Mucosa of rectum (tissue), 2 donors: ENCODE measurements at regions not wholly inside any gene's neighbourhood (a gene's known extent, or its start where the extent isn't known, plus 50 kb on each side); places are given as distances from the start of the nearest gene placed in this dataset.

Experiments
- H3K27ac ChIP-seq, 2 donors: one replicate each; pipeline ENCODE4 v1.7.0; 2013; ENCODE audit warnings: inconsistent platforms in 2 of 2, low read depth in 2 of 2, low read length in 2 of 2
- H3K27me3 ChIP-seq, 2 donors: one replicate each; pipeline ENCODE4 v1.7.0; 2013; ENCODE audit warnings: low read length in 2 of 2; ENCODE audit not compliant: control insufficient read depth in 2 of 2, insufficient read depth in 2 of 2
- H3K36me3 ChIP-seq, 2 donors: one replicate each; pipeline ENCODE4 v1.7.0; 2013; ENCODE audit warnings: low read length in 2 of 2; ENCODE audit not compliant: control insufficient read depth in 2 of 2, insufficient read depth in 2 of 2
- H3K4me1 ChIP-seq, 2 donors: one replicate each; pipeline ENCODE4 v1.7.0; 2013; ENCODE audit warnings: low read length in 2 of 2, mild to moderate bottlenecking in 1 of 2; ENCODE audit not compliant: control insufficient read depth in 2 of 2, insufficient read depth in 2 of 2
- H3K4me3 ChIP-seq, 2 donors: one replicate each; pipeline ENCODE4 v1.7.0; 2013; ENCODE audit warnings: low read length in 2 of 2
- H3K9ac ChIP-seq, 2 donors: one replicate each; pipeline ENCODE4 v1.7.0; 2013; ENCODE audit warnings: low read length in 2 of 2, low read depth in 1 of 2, mild to moderate bottlenecking in 1 of 2
- H3K9me3 ChIP-seq, 2 donors: one replicate each; pipeline ENCODE4 v1.7.0; 2013; ENCODE audit warnings: low read length in 2 of 2; ENCODE audit not compliant: control insufficient read depth in 2 of 2
- donor health status: healthy.
- donor health status: Normal muscosa, but diverticular disease.

- Histone ChIP-seq H3K4me3 (no peak overlapping the region), H3K9me3 (peaks cover 0 to 2% of the 10 kb centered on the region in 2 donors), H3K36me3 (no peaks in the 10 kb centered on the region), H3K27me3 (no peaks in the 10 kb centered on the region), H3K27ac (no peak overlapping the region), H3K9ac (no peak overlapping the region), H3K4me1 (no peaks in the 10 kb centered on the region)
These were observed 2140.1 kb upstream of the AGA start for GRCh38 chr4:179582164-179582905.

DNA sequence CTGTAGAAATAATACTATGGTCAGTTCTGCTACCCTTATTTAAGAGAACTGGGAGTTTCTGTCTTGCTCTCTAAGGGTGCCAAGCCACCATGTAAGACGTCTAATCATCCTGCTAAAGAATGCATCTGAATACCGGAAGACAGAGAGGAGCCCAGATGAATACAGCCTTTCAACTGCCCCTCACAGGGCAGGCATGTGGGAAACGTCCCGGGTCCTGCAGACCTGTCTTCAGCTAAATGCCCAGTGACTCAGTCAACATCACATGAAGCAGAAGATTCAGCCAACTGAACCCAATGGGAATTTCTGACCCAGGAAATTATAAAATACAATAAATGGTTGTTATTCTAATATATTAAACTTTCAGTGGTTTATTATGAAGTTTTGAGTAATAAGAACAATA lies 2141.0 kb upstream of the AGA start:
- Histone ChIP-seq H3K27ac (no peak overlapping the region), H3K4me1 (no peaks in the 10 kb centered on the region), H3K9me3 (no peaks in the 10 kb centered on the region), H3K4me3 (no peak overlapping the region), H3K36me3 (no peaks in the 10 kb centered on the region), H3K27me3 (no peaks in the 10 kb centered on the region), H3K9ac (no peak overlapping the region)

- Histone ChIP-seq H3K9ac (no peak overlapping the region), H3K27me3 (no peaks in the 10 kb centered on the region), H3K4me1 (no peaks in the 10 kb centered on the region), H3K36me3 (no peaks in the 10 kb centered on the region), H3K27ac (no peak overlapping the region), H3K4me3 (no peak overlapping the region), H3K9me3 (no peaks in the 10 kb centered on the region)
These were observed 2141.9 kb upstream of the AGA start for GRCh38 chr4:179584101-179584500.

- no peak overlapping the region for H3K9ac ChIP-seq
- no peaks in the 10 kb centered on the region for H3K4me1 ChIP-seq
- H3K9me3 ChIP-seq, result no peaks in the 10 kb centered on the region
- H3K27ac ChIP-seq, result no peak overlapping the region
- H3K27me3 ChIP-seq, result no peaks in the 10 kb centered on the region
- H3K36me3 ChIP-seq, result no peaks in the 10 kb centered on the region
- H3K4me3 ChIP-seq, result no peak overlapping the region
These were observed 2143.5 kb upstream of the AGA start for GRCh38 chr4:179585761-179586160.

DNA sequence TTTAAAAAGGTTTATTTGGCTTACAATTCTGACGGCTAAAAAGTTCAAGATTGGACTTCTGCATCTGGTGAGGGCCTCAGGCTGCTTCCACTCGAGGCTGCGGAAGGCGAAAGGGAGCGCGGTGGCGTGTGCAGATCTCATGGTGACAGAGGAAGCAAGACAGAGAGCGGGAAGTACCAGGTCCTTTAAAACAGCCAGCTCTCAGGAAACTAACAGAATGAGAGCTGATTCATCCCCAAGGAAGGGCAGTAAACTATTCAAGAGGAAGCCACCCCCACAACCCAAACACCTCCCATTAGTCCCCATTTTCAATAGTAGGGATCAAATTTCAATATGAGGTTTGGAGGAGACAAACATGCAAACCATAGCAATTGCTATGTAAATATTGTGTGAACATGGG lies 2144.2 kb upstream of the AGA start:
- H3K27me3 ChIP-seq, result no peaks in the 10 kb centered on the region
- no peak overlapping the region for H3K4me3 ChIP-seq
- H3K9me3 ChIP-seq, result no peaks in the 10 kb centered on the region
- no peak overlapping the region for H3K9ac ChIP-seq
- no peaks in the 10 kb centered on the region for H3K36me3 ChIP-seq
- no peaks in the 10 kb centered on the region for H3K4me1 ChIP-seq
- H3K27ac ChIP-seq, result no peak overlapping the region

DNA sequence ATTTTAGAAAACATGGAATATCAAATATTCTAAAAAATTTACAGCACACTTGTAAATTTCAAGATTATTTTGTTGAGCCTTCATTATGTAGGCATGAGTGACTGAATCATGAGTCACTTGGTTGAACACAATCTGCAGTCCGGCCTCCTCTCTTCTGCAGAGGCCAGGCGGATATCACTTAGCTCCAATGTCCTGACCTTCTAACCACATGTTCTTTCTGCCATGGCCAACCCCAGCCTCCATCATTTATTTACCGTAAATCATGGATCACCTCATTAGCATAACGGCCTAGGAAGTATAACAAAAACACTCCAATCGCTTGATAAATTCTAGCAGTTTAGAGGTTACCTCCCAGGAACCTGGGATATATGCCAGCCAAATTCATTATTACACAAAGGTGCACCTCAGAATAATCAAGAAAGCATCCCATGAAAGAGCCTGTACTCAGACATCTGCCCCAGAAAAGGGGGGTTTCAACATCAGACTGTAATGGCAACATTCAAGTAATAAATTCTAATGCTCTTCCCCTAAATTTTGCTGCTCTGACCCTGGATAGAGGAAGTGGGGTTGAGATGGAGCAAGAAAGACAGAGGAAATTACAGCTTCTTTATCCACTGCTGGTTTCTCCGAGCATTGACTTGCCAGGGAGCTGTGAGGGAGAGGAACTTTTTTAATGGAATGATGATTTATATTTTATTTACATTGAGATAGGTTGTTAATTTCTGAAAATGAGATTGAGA lies 2153.6 kb upstream of the AGA start:
- Histone ChIP-seq H3K36me3 (no peaks in the 10 kb centered on the region), H3K9ac (no peak overlapping the region), H3K9me3 (no peaks in the 10 kb centered on the region), H3K4me3 (no peak overlapping the region), H3K27ac (no peak overlapping the region), H3K4me1 (no peaks in the 10 kb centered on the region), H3K27me3 (no peaks in the 10 kb centered on the region)

- Histone ChIP-seq H3K36me3 (no peaks in the 10 kb centered on the region), H3K27me3 (no peaks in the 10 kb centered on the region), H3K4me3 (no peak overlapping the region), H3K4me1 (no peaks in the 10 kb centered on the region), H3K9ac (no peak overlapping the region), H3K27ac (no peak overlapping the region), H3K9me3 (no peaks in the 10 kb centered on the region)
These were observed 2154.4 kb upstream of the AGA start for GRCh38 chr4:179596621-179597020.

GRCh38 chr4:179597301-179597700 lies 2155.1 kb upstream of the AGA start:
- H3K36me3 ChIP-seq, result no peaks in the 10 kb centered on the region
- no peaks in the 10 kb centered on the region for H3K27me3 ChIP-seq
- H3K4me1 ChIP-seq, result no peaks in the 10 kb centered on the region
- no peak overlapping the region for H3K4me3 ChIP-seq
- H3K27ac ChIP-seq, result no peak overlapping the region
- H3K9me3 ChIP-seq, result no peaks in the 10 kb centered on the region
- H3K9ac ChIP-seq, result no peak overlapping the region

DNA sequence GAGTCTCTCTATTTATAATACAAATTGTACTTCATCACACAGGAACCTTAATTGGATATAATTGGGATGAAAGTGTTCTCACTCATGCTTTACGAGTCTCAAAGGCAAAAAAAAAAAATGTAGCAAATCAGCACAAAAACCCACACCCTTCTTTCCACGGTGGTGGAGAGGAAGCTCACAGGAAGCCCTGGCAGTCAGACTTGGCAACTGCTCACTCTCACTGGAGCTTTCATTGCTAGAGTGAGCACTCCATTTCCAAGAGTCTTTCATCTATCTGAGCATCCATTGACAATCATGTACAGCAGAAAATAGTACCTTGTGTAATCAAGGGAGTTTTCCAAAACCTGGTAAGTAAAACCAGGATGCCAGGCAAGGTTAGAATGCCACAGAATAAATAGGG lies 2159.4 kb upstream of the AGA start:
- Histone ChIP-seq H3K27me3 (no peaks in the 10 kb centered on the region), H3K4me1 (no peaks in the 10 kb centered on the region), H3K36me3 (no peaks in the 10 kb centered on the region), H3K4me3 (no peak overlapping the region), H3K9me3 (no peaks in the 10 kb centered on the region), H3K9ac (no peak overlapping the region), H3K27ac (no peak overlapping the region)

- Histone ChIP-seq H3K9me3 (no peaks in the 10 kb centered on the region), H3K9ac (no peak overlapping the region), H3K27ac (no peak overlapping the region), H3K36me3 (no peaks in the 10 kb centered on the region), H3K4me3 (no peak overlapping the region), H3K4me1 (no peaks in the 10 kb centered on the region), H3K27me3 (no peaks in the 10 kb centered on the region)
These were observed 2163.0 kb upstream of the AGA start for GRCh38 chr4:179605196-179605595.
